T-helper 2 cell treated with Interferon-gamma antibody and Interleukin-4, amounts not matched to agents 100 ng/mL and 5 ng/mL, for 36 hours (primary cell): ENCODE measurements at regions not wholly inside any gene's neighbourhood (a gene's known extent, or its start where the extent isn't known, plus 50 kb on each side); places are given as distances from the start of the nearest gene placed in this dataset.

Experiments used
- intact Hi-C: fragments of 100-400 bp; cut with micrococcal nuclease; formaldehyde crosslinking; loops from one replicate; pipeline ENCODE4 v1.15.1; 2023

DNA sequence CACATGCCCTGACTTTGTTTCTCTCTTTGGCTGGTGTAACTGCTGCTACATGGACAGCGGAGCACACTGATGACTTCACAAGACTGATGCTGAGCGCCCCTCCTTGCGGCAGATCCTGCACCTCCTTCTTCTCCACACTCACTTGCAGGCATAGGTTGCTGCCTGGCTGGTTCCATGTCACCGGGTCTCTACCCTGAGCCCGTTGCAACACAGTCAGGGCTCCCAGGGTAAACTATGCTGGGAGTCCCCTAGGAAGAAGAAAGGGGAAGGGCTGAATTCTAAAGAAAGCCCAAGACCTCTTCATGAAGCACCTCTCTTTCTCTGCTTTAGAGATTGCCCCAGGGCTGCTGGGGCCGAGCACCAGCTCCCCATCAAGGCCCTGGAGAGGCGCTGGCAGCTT is 83.3 kb upstream of the DUSP22 start:
- intact Hi-C loops, result loop anchor here (2.0 kb wide), 1 partner anchor 14 kb away; no protein-coding TSS in a partner anchor

DNA sequence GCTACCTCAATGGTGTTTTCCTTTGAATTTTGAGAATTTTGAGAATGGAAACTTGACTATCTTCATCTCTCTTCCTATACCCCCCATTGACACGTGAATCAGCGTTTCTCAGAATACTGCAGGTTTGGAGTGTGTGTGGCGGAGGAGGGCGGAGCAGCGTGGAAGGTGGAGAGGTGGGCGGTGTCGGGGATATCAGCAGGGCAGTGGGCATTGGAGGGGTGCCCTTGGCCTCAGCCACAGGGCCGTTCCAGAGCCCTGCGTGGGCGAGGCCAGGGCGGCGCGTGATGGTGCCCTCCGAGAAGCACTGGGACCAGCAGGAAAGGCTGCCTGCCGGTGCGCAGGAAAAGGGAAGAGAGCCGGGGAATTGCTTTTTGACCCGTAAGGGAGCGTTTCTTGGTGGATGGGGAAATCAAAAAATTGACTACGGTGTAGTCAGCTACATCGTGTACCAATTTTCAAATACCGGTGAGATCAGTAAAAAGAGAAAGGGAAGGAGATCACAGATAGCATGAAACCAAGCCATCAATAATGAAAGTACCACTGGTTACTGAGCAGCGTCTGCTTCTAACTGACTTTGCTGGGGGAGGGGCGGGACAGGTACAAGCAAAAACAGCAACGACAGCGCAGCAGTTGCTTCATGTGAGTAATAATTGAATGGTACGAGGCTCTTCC is 82.7 kb upstream of the DUSP22 start:
- intact Hi-C loops, result loop anchor here (2.0 kb wide), 1 partner anchor 15 kb away; no protein-coding TSS in a partner anchor

GRCh38 chr6:210104-210456 is 82.2 kb upstream of the DUSP22 start:
- intact Hi-C loops, result no loop called here

- intact Hi-C loops, result no loop called here
These were observed 81.4 kb upstream of the DUSP22 start for GRCh38 chr6:210778-211374.

GRCh38 chr6:211871-212497 is 80.3 kb upstream of the DUSP22 start:
- intact Hi-C loops, result no loop called here

GRCh38 chr6:213284-213683 is 79.0 kb upstream of the DUSP22 start:
- intact Hi-C loops, result no loop called here

- intact Hi-C loops, result no loop called here
These were observed 77.9 kb upstream of the DUSP22 start for GRCh38 chr6:214428-214827.

- intact Hi-C loops, result no loop called here
These were observed 76.8 kb upstream of the DUSP22 start for GRCh38 chr6:215335-216034.

GRCh38 chr6:217048-217659 is 75.1 kb upstream of the DUSP22 start:
- intact Hi-C loops, result no loop called here

GRCh38 chr6:218153-219018 is 73.9 kb upstream of the DUSP22 start:
- intact Hi-C loops, result no loop called here

GRCh38 chr6:219019-219570 is 73.2 kb upstream of the DUSP22 start:
- intact Hi-C loops, result no loop called here

- intact Hi-C loops, result no loop called here
These were observed 72.6 kb upstream of the DUSP22 start for GRCh38 chr6:219641-220198.

DNA sequence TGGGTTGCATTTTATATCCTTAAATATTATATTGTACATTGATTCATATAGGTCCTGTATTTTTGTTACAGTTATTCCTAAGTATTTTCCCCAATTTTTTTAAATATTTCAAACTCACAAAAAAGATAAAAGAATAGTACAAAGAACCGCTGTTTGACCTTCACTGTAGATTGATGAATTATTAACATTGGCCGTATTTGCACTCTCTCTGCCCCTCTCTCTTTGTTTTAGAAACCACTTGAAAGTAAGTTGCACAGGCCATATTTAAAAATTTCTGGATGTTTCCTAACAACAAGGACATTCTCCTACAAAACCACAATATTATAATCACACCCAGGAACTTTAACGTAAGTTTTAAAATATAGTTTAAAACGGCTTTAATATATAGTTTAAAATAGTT is 72.0 kb upstream of the DUSP22 start:
- intact Hi-C loops, result no loop called here

GRCh38 chr6:220721-221475 is 71.4 kb upstream of the DUSP22 start:
- intact Hi-C loops, result no loop called here

GRCh38 chr6:221531-222349 is 70.5 kb upstream of the DUSP22 start:
- intact Hi-C loops, result no loop called here

DNA sequence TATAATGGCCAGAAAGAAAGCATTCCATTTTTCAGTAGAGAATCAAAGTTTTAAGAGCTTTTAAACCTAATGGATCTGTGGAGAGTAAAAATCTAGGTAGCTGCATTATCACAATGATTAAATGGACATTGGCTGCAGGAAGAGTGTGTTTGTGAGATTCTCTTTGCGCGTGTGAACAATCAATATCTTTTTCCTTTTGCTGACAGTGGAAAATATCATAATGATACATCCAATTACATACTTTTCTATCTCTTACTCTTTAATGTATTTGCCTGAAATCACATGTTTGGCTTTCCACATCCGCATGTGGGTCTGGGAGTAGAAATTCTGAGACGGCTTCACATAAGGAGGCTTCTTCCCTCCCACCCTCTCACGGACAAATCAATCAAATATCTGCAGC is 69.8 kb upstream of the DUSP22 start:
- intact Hi-C loops, result no loop called here

DNA sequence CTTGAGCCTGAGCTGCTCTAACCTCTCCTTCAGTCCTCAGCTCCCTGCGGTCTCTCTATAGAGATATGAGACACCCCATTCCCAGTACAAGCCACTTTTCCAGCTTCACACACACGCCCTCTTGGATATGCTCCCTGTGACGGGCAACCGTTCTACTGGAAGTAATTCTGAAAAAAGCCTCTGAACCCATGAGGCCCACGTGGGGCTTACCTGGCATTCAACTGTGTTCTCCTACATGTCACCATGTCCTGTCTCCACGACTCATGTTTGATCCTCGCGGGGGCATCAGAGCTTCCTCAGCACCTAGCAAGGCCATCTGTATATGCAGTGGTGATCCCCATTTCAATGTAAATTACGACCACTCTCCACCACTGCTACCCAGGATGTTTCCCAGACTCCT is 69.2 kb upstream of the DUSP22 start:
- intact Hi-C loops, result no loop called here

DNA sequence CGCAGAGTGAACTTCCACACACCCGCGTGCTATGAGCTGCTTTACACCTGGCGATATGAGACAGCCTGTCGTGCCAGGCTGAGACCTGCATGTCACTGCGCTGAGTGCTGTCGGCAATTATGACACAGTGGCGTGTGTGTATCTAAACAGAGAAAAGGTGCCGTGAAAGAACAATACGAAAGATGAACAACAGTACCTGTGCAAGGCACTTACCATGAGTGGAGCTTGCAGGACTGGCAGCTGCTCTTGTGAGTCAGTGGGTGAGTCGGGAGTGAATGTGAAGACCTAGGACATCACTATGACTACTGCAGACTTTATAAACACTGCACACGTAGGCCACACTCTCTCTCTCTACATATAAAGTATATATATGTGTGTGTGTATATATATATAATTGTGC is 68.5 kb upstream of the DUSP22 start:
- intact Hi-C loops, result loop anchor here (2.0 kb wide), 1 partner anchor 69 kb away; the partner anchor contains the start of gene DUSP22
